SK-N-SH (cell line): ENCODE measurements at regions not wholly inside any gene's neighbourhood (a gene's known extent, or its start where the extent isn't known, plus 50 kb on each side); places are given as distances from the start of the nearest gene placed in this dataset.

ENCODE experiments used
- CTCF ChIP-seq: fragments of 200-600 bp; sonication (generic); IDR thresholded peaks from 2 replicates; pipeline ENCODE4 v1.6.1; 2017; ENCODE audit warnings: antibody characterized with exemption, mild to moderate bottlenecking, moderate library complexity
- ELF1 ChIP-seq: IDR thresholded peaks from 2 replicates; pipeline ENCODE4 v1.4.0; 2012
- EP300 ChIP-seq, 2 experiments: IDR thresholded peaks; 2 replicates each; pipeline versions ENCODE4 v1.4.0 to v1.6.1; 2012; ENCODE audit warnings: borderline replicate concordance in 1 of 2, low read depth in 1 of 2, low read length in 1 of 2
- EZH2phosphoT487 ChIP-seq: fragments of 200-600 bp; sonication (generic); IDR thresholded peaks from 2 replicates; pipeline ENCODE4 v1.6.1; 2017; ENCODE audit warnings: low read depth, mixed run types, mild to moderate bottlenecking, antibody characterized with exemption, moderate library complexity, borderline replicate concordance
- FOXM1 ChIP-seq: IDR thresholded peaks from 2 replicates; pipeline ENCODE4 v1.4.0; 2012; ENCODE audit warnings: low read depth, mild to moderate bottlenecking
- GABPA ChIP-seq: IDR thresholded peaks from 2 replicates; pipeline ENCODE4 v1.4.0; 2012; ENCODE audit warnings: low read depth, mild to moderate bottlenecking
- GATA2 ChIP-seq: sonication (generic); formaldehyde crosslinking; IDR thresholded peaks from 2 replicates; pipeline ENCODE4 v1.5.0; 2020; ENCODE audit warnings: mild to moderate bottlenecking, missing genetic modification reagents
- MEF2A ChIP-seq: IDR thresholded peaks from 2 replicates; pipeline ENCODE4 v1.4.0; 2012; ENCODE audit warnings: low read depth, borderline replicate concordance
- PBX3 ChIP-seq: IDR thresholded peaks from 2 replicates; pipeline ENCODE4; 2012
- POLR2AphosphoS5 ChIP-seq: IDR thresholded peaks from 2 replicates; pipeline ENCODE4 v1.6.1; 2012; ENCODE audit warnings: low read depth, low read length
- RAD21 ChIP-seq: IDR thresholded peaks from 2 replicates; pipeline ENCODE4 v1.6.1; 2012; ENCODE audit warnings: mild to moderate bottlenecking, low read length
- SIN3A ChIP-seq: IDR thresholded peaks from 2 replicates; pipeline ENCODE4 v1.6.1; 2012; ENCODE audit warnings: low read depth, mild to moderate bottlenecking, low read length, moderate library complexity, borderline replicate concordance
- USF2 ChIP-seq: fragments of 150-350 bp; IDR thresholded peaks from 2 replicates; pipeline ENCODE4 v1.6.1; 2017; ENCODE audit warnings: antibody characterized with exemption, low read length, low read depth, borderline replicate concordance
- YY1 ChIP-seq: IDR thresholded peaks from 2 replicates; pipeline ENCODE4 v1.4.0; 2012; ENCODE audit warnings: low read depth, mild to moderate bottlenecking

- TF ChIP-seq CTCF (no peak), SIN3A (no peak), EZH2phosphoT487 (no peak), FOXM1 (no peak), USF2 (no peak), EP300 (IDR thresholded peaks at IDR 0.05; ENCODE audit: borderline replicate concordance in 1 of 2, low read depth in 1 of 2, low read length in 1 of 2) (no peak), ELF1 (no peak), YY1 (no peak), GABPA (no peak), MEF2A (no peak), PBX3 (no peak), POLR2AphosphoS5 (no peak), GATA2 (CRISPR knock-in tag) (no peak), RAD21 (no peak)
Measured at GRCh38 chr10:44851881-44852280, 59.3 kb upstream of the TMEM72 start.
